SK-N-SH (cell line): ENCODE measurements at regions not wholly inside any gene's neighbourhood (a gene's known extent, or its start where the extent isn't known, plus 50 kb on each side); places are given as distances from the start of the nearest gene placed in this dataset.

Experiments
- MEF2A ChIP-seq: IDR thresholded peaks from 2 replicates; pipeline ENCODE4 v1.4.0; 2012; ENCODE audit warnings: low read depth, borderline replicate concordance
- POLR2AphosphoS5 ChIP-seq: IDR thresholded peaks from 2 replicates; pipeline ENCODE4 v1.6.1; 2012; ENCODE audit warnings: low read depth, low read length
- RAD21 ChIP-seq: IDR thresholded peaks from 2 replicates; pipeline ENCODE4 v1.6.1; 2012; ENCODE audit warnings: mild to moderate bottlenecking, low read length
- RCOR1 ChIP-seq: fragments of 150-350 bp; IDR thresholded peaks from 2 replicates; pipeline ENCODE4 v1.6.1; 2017; ENCODE audit warnings: antibody characterized with exemption, low read length
- REST ChIP-seq: IDR thresholded peaks from 2 replicates; pipeline ENCODE4 v1.6.1; 2012; ENCODE audit warnings: mild to moderate bottlenecking, low read depth, low read length, moderate library complexity
- RFX5 ChIP-seq: IDR thresholded peaks from 2 replicates; pipeline ENCODE4 v1.6.1; 2012; ENCODE audit warnings: mild to moderate bottlenecking, improper control_type of control experiment, low read length
- SMC3 ChIP-seq: IDR thresholded peaks from 2 replicates; pipeline ENCODE4 v1.6.1; 2012; ENCODE audit warnings: low read depth, low read length, improper control_type of control experiment
- TAF1 ChIP-seq: IDR thresholded peaks from 2 replicates; pipeline ENCODE4 v1.6.1; 2012; ENCODE audit warnings: low read depth, mild to moderate bottlenecking, low read length, moderate library complexity, borderline replicate concordance
- YY1 ChIP-seq: IDR thresholded peaks from 2 replicates; pipeline ENCODE4 v1.4.0; 2012; ENCODE audit warnings: low read depth, mild to moderate bottlenecking
- TF ChIP-seq, protein P1 (sequence below): fragments of 200-600 bp; sonication (generic); IDR thresholded peaks from 2 replicates; pipeline ENCODE4 v1.6.1; 2017; ENCODE audit warnings: antibody characterized with exemption, mild to moderate bottlenecking, moderate library complexity
- TF ChIP-seq, protein P2 (sequence below): fragments of 150-350 bp; IDR thresholded peaks from 2 replicates; pipeline ENCODE4 v1.6.1; 2016; ENCODE audit warnings: mild to moderate bottlenecking, low read depth, low read length

- TF ChIP-seq, protein P1, sequence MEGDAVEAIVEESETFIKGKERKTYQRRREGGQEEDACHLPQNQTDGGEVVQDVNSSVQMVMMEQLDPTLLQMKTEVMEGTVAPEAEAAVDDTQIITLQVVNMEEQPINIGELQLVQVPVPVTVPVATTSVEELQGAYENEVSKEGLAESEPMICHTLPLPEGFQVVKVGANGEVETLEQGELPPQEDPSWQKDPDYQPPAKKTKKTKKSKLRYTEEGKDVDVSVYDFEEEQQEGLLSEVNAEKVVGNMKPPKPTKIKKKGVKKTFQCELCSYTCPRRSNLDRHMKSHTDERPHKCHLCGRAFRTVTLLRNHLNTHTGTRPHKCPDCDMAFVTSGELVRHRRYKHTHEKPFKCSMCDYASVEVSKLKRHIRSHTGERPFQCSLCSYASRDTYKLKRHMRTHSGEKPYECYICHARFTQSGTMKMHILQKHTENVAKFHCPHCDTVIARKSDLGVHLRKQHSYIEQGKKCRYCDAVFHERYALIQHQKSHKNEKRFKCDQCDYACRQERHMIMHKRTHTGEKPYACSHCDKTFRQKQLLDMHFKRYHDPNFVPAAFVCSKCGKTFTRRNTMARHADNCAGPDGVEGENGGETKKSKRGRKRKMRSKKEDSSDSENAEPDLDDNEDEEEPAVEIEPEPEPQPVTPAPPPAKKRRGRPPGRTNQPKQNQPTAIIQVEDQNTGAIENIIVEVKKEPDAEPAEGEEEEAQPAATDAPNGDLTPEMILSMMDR, result no peak
- no peak for TF ChIP-seq RCOR1
- TF ChIP-seq POLR2AphosphoS5, result no peak
- TF ChIP-seq SMC3, result no peak
- TF ChIP-seq MEF2A, result no peak
- no peak for TF ChIP-seq RAD21
- TF ChIP-seq YY1, result no peak
- no peak for TF ChIP-seq REST
- no peak for TF ChIP-seq TAF1
- TF ChIP-seq, protein P2, sequence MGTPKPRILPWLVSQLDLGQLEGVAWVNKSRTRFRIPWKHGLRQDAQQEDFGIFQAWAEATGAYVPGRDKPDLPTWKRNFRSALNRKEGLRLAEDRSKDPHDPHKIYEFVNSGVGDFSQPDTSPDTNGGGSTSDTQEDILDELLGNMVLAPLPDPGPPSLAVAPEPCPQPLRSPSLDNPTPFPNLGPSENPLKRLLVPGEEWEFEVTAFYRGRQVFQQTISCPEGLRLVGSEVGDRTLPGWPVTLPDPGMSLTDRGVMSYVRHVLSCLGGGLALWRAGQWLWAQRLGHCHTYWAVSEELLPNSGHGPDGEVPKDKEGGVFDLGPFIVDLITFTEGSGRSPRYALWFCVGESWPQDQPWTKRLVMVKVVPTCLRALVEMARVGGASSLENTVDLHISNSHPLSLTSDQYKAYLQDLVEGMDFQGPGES, result no peak
- no peak for TF ChIP-seq RFX5
Observed at GRCh38 chr11:104649002-104649401, 249.3 kb downstream of the CASP12 start.
